ENCODE measurements at regions not wholly inside any gene's neighbourhood (a gene's known extent, or its start where the extent isn't known, plus 50 kb on each side); places are given as distances from the start of the nearest gene placed in this dataset.
"Not testable (repeated sequence)": the region's sequence is repeated elsewhere in the genome, so short reads cannot be mapped to it uniquely, and the experiment has no call there.

GRCh38 chr6:141464490-141464889, 668.2 kb upstream of the GJE1 start:
- H3K9me3 Mint-ChIP-seq: peaks cover 17% of the 10 kb centered on the region
- Histone ChIP-seq H3K27me3 (ENCODE audit: control insufficient read depth, insufficient read depth, low read length, poor library complexity, severe bottlenecking) (no peaks in the 10 kb centered on the region), H3K9me3 (ENCODE audit: control insufficient read depth, low read length) (peaks cover 8% of the 10 kb centered on the region), H3K9ac (ENCODE audit: extremely low read depth, low read length, poor library complexity, severe bottlenecking) (no peak overlapping the region), H3K36me3 (ENCODE audit: control insufficient read depth, insufficient read depth, low read length) (no peaks in the 10 kb centered on the region), H3K4me1 (ENCODE audit: control insufficient read depth, insufficient read depth, low read length) (peaks cover 11% of the 10 kb centered on the region), H3K27ac (ENCODE audit: low read depth, low read length) (peak overlapping the region; percentile 78), H3K4me3 (ENCODE audit: low read length) (no peak overlapping the region)
- H3K4me3 Mint-ChIP-seq: no peak overlapping the region
- no peak for TF ChIP-seq CTCF (conservative IDR thresholded peaks at IDR 0.05)
- peaks cover 5% of the 10 kb centered on the region for H3K36me3 Mint-ChIP-seq (ENCODE audit: low read depth)
- H3K27ac Mint-ChIP-seq: no peak overlapping the region
- H3K4me1 Mint-ChIP-seq: peaks cover 7% of the 10 kb centered on the region
- DNase-seq: no peak
- 88 to 100% methylated on average over 1 to 2 of the region's 2 CpGs for WGBS, 2 experiments (ENCODE audit: insufficient coverage in 1 of 2, insufficient read length in 1 of 2)
- no peaks in the 10 kb centered on the region for H3K27me3 Mint-ChIP-seq (ENCODE audit: insufficient read depth)

GRCh38 chr6:141463237-141463977, 669.3 kb upstream of the GJE1 start:
- H3K4me3 Mint-ChIP-seq: no peak overlapping the region
- peaks cover 8% of the 10 kb centered on the region for H3K9me3 ChIP-seq (ENCODE audit: control insufficient read depth, low read length)
- WGBS, 2 experiments (ENCODE audit: insufficient coverage in 1 of 2, insufficient read length in 1 of 2): 98% methylated on average over 6 of the region's 8 CpGs; no CpG with 5 or more reads in 1 of the 2 experiments
- no peak overlapping the region for H3K4me3 ChIP-seq (ENCODE audit: low read length)
- H3K4me1 ChIP-seq (ENCODE audit: control insufficient read depth, insufficient read depth, low read length): peaks cover 11% of the 10 kb centered on the region
- H3K27ac Mint-ChIP-seq: no peak overlapping the region
- peaks cover 7% of the 10 kb centered on the region for H3K4me1 Mint-ChIP-seq
- no peak for TF ChIP-seq CTCF (conservative IDR thresholded peaks at IDR 0.05)
- H3K36me3 Mint-ChIP-seq (ENCODE audit: low read depth): peaks cover 3% of the 10 kb centered on the region
- no peak overlapping the region for H3K27ac ChIP-seq (ENCODE audit: low read depth, low read length)
- H3K27me3 ChIP-seq (ENCODE audit: control insufficient read depth, insufficient read depth, low read length, poor library complexity, severe bottlenecking): no peaks in the 10 kb centered on the region
- H3K9ac ChIP-seq (ENCODE audit: extremely low read depth, low read length, poor library complexity, severe bottlenecking): no peak overlapping the region
- no peak for DNase-seq
- H3K9me3 Mint-ChIP-seq: peaks cover 16% of the 10 kb centered on the region
- no peaks in the 10 kb centered on the region for H3K27me3 Mint-ChIP-seq (ENCODE audit: insufficient read depth)
- no peaks in the 10 kb centered on the region for H3K36me3 ChIP-seq (ENCODE audit: control insufficient read depth, insufficient read depth, low read length)

GRCh38 chr6:141460743-141461484, 671.8 kb upstream of the GJE1 start:
- Histone ChIP-seq H3K9ac (ENCODE audit: extremely low read depth, low read length, poor library complexity, severe bottlenecking) (no peak overlapping the region), H3K36me3 (ENCODE audit: control insufficient read depth, insufficient read depth, low read length) (no peaks in the 10 kb centered on the region), H3K4me1 (ENCODE audit: control insufficient read depth, insufficient read depth, low read length) (no peaks in the 10 kb centered on the region), H3K9me3 (ENCODE audit: control insufficient read depth, low read length) (peaks cover 8% of the 10 kb centered on the region), H3K27ac (ENCODE audit: low read depth, low read length) (no peak overlapping the region), H3K4me3 (ENCODE audit: low read length) (peak overlapping the region; percentile 39), H3K27me3 (ENCODE audit: control insufficient read depth, insufficient read depth, low read length, poor library complexity, severe bottlenecking) (no peaks in the 10 kb centered on the region)
- H3K4me3 Mint-ChIP-seq: no peak overlapping the region
- 94% methylated on average over 1 of the region's 1 CpG; no CpG with 5 or more reads in 1 of the 2 experiments for WGBS, 2 experiments (ENCODE audit: insufficient coverage in 1 of 2, insufficient read length in 1 of 2)
- H3K4me1 Mint-ChIP-seq: peaks cover 4% of the 10 kb centered on the region
- no peak for TF ChIP-seq CTCF (conservative IDR thresholded peaks at IDR 0.05)
- DNase-seq: no peak
- peaks cover 3% of the 10 kb centered on the region for H3K36me3 Mint-ChIP-seq (ENCODE audit: low read depth)
- H3K27ac Mint-ChIP-seq: no peak overlapping the region
- no peaks in the 10 kb centered on the region for H3K27me3 Mint-ChIP-seq (ENCODE audit: insufficient read depth)
- H3K9me3 Mint-ChIP-seq: peaks cover 16% of the 10 kb centered on the region

GRCh38 chr6:141460245-141460644, 672.5 kb upstream of the GJE1 start:
- H3K4me3 Mint-ChIP-seq; H3K4me3 ChIP-seq (ENCODE audit: low read length); H3K4me1 ChIP-seq (ENCODE audit: control insufficient read depth, insufficient read depth, low read length); H3K9ac ChIP-seq (ENCODE audit: extremely low read depth, low read length, poor library complexity, severe bottlenecking); H3K36me3 Mint-ChIP-seq (ENCODE audit: low read depth); H3K9me3 ChIP-seq (ENCODE audit: control insufficient read depth, low read length); H3K27me3 ChIP-seq (ENCODE audit: control insufficient read depth, insufficient read depth, low read length, poor library complexity, severe bottlenecking); H3K27me3 Mint-ChIP-seq (ENCODE audit: insufficient read depth); H3K27ac ChIP-seq (ENCODE audit: low read depth, low read length); H3K36me3 ChIP-seq (ENCODE audit: control insufficient read depth, insufficient read depth, low read length); H3K4me1 Mint-ChIP-seq: not testable (repeated sequence)
- Mint-ChIP-seq H3K9me3 (peaks cover 16% of the 10 kb centered on the region), H3K27ac (peak overlapping the region; percentile 67)
- peak; percentile 82 for DNase-seq
- WGBS, 2 experiments (ENCODE audit: insufficient coverage in 1 of 2, insufficient read length in 1 of 2): 20 to 41% methylated on average over 4 of the region's 5 CpGs

GRCh38 chr6:141457984-141458383, 674.7 kb upstream of the GJE1 start:
- not testable (repeated sequence) for H3K27me3 ChIP-seq (ENCODE audit: control insufficient read depth, insufficient read depth, low read length, poor library complexity, severe bottlenecking); H3K4me3 ChIP-seq (ENCODE audit: low read length); H3K4me3 Mint-ChIP-seq; H3K4me1 Mint-ChIP-seq; H3K9me3 ChIP-seq (ENCODE audit: control insufficient read depth, low read length); H3K36me3 ChIP-seq (ENCODE audit: control insufficient read depth, insufficient read depth, low read length); H3K27me3 Mint-ChIP-seq (ENCODE audit: insufficient read depth); H3K4me1 ChIP-seq (ENCODE audit: control insufficient read depth, insufficient read depth, low read length); H3K27ac ChIP-seq (ENCODE audit: low read depth, low read length); H3K27ac Mint-ChIP-seq; DNase-seq; H3K36me3 Mint-ChIP-seq (ENCODE audit: low read depth); H3K9ac ChIP-seq (ENCODE audit: extremely low read depth, low read length, poor library complexity, severe bottlenecking)
- H3K9me3 Mint-ChIP-seq: peaks cover 27% of the 10 kb centered on the region
- WGBS, 2 experiments (ENCODE audit: insufficient coverage in 1 of 2, insufficient read length in 1 of 2): 88 to 100% methylated on average over 1 to 4 of the region's 5 CpGs

Measured in endodermal cell (in vitro differentiated cells).